Stimulated activated CD8-positive, alpha-beta memory T cell treated with anti-CD3 and anti-CD28 coated beads, Interleukin-15, amount 100 ng/mL, for 1 hour (primary cell): ENCODE measurements at regions not wholly inside any gene's neighbourhood (a gene's known extent, or its start where the extent isn't known, plus 50 kb on each side); places are given as distances from the start of the nearest gene placed in this dataset.
"Not testable (repeated sequence)": the region's sequence is repeated elsewhere in the genome, so short reads cannot be mapped to it uniquely, and the experiment has no call there.

ENCODE experiments used
- DNase-seq: peaks from one replicate; pipeline ENCODE4 v3.0.0-alpha.2; 2020; ENCODE audit warnings: low read depth

DNA sequence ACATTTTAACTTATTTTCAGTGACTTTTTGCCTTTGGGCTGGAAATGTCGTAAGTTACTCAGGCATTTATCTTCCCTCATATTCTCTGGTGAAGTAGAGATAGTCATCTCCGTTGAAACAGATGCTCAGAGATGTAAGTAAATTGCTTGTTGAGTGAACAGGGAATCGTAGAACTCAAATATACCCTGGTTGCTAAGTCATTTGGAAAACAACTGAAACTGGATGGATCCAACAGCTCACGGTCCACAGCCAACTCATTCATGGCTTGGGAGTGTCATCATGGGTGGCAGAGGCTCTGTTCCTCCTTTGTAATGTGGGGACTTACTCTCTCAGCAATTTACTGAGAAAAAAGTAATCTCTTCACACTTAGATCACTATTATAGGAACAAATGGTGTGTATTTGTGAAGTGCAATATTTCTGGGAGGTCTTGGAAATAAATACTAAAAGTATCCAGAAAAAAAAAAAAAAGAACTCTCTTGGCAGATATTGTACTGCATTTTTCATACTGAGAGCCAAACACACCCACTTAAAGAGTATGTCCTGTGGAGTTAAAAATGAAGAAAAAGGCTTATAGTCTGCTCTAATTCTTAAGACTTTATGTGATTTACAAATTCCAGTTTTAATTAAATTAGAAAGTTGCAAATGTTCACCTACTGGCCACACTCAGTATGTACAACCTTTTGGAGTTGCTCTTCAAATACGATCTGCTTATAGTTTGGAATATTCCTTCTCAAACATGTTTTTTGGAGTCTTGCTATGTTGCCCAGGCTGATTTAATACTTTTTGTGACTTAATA is 107.4 kb downstream of the LEPR start:
- no peak for DNase-seq

DNA sequence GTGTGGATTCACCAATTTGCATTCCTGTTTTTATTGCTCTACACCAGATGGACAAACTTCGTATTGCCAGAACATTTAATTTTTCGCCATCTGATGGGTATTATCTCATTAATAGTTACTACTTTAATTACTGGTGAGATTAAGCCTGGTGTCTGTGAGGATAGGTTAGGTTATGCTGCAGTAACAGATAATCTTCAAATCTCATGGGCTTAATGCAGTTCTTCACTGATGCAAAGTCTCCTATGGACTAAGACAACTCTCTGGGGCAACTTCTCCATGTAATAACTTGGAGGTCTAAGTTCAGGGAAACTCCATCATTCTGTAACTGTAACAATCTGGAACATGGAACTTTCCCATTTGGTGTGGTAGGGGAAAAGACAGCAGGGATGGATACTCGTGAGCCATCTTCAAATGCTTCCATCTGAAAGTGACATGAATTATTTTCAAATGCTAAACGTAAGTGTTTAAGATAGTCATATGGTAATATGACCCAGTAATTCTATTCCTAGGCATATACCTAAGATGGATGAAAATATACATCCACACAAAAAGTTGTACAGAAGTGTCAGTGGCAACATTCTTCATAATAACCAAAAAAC is 111.6 kb downstream of the LEPR start:
- no peak for DNase-seq

DNA sequence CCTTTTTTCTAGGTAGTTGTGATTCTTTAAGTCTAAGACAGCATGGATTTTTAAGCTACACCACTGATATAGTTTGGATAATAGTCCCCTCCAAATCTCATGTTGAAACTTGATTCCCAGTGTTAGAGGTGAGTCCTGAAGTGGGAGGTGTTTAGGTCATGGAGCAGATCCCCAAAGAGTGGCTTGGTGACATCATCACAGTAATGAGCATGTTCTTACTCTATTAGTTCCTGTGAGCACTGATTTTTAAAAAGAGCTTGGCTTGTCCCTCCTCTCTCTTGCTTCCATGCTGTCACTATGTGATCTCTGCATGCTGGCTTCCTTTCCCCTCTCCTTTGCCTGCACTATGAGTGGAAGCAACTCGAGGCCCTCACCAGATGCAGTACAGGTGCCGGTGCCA is 115.5 kb downstream of the LEPR start:
- no peak for DNase-seq

DNA sequence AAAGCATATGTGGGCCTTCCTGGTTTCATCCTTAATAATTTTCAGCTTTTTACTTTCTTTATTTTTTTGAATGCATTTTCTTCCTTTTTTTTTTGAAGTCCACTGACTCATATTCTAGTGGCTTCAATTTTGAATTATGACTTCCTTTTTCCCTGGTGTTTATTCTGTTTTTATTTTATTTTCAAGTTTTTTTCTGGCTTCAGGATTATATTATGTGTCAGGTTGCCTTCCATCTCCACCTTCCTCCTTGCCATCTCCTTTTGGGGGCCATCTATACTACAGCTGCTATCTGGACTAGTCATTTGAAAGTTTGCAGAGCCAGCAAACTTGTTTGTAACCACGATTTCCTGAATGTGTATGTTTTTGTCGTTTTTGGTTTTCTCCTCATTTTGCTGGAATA is 117.6 kb downstream of the LEPR start:
- no peak for DNase-seq

DNA sequence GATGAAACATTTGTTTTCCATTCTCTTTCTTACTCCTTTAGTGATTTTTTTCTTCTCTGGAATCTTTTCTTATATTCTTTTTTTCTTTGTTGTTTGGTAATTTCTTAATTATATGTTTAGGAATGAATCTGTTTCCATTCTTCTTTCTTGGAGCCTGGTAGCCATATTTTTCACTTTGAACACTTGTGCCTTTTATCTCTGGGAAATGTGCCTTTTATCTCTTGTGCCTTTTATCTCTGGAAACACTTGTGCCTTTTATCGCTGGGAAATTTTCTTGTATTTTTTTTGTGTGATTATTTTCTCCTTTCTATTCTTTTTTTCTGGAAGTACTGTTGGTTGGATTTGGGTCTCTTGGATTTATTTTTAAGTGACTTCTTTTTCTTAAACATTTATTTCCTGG is 118.2 kb downstream of the LEPR start:
- DNase-seq = no peak

DNA sequence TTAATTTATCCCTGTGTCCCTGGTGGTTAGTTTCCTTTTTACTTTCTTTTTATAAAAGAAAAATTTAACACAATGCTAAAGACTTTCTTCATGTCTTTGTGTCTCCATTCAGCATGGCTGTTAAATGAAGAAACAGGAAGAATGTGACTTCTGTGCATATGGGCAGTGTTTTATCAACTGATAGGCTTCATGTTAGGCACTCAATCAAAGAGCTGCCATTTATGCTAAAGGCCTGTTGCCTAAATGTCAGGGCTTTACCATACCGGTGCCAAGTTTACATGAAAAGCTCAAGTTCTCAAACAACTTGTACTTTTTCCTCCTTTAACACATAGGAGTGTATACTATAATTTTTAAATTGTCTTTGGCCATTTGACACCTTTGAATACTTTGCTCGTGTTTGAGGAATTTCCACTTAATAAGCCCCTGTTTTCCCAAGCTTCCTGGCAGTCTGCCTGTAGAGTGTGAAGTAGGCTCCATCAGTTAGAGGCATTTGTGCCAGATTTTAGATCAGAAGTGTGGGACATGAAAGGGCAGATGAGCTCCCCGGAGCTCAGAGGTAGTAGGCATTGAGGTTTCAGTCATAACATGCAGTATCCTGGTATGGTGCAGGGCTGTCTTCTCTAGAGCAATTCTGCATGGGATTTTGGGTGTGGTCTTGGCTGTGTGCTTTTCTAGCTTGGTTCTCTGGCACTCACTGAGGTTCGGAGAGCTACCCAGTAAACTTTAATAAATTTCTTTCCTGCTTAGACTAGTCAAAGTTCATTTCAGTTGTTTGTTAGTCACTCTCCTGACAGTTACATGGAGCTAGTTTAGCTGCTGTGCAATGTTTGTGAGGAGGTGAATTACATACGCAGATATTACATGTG is 119.0 kb downstream of the LEPR start:
- DNase-seq = no peak

DNA sequence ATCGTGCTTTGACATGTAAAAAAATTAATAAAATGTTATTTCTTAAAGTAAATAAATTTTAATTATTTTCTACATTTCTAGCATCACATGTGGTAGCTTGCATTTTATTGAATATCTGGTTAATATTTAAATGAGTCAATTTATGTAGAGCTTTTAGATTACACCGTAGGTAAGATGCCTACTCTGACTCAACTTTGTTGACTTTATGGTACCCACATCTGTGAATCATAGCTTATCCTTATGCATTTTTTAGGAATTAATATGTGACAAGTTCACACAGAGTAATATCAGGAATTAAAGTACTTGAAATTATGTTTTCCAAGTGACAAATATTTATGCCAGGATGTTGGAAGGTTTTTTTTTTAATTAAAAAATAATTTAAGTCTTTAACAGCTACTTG is 120.7 kb downstream of the LEPR start:
- no peak for DNase-seq

DNA sequence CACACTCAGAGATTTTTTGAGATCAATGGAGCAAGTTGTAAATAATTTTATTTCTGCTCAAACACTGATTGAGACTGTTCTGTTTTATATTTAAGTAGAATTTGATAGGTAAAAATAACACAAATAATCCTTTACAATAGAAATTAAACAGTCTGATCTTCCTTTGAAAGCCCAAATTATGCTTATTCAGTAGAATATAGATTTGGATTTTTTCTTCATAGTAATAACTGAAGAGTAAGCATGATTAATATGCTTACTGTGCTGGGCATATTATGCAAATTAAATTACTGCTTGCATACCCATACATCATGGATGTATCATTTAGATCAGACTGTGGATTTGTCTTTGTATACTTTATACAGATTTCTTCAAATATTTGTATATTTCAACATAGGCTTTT is 121.4 kb downstream of the LEPR start:
- DNase-seq = no peak

DNA sequence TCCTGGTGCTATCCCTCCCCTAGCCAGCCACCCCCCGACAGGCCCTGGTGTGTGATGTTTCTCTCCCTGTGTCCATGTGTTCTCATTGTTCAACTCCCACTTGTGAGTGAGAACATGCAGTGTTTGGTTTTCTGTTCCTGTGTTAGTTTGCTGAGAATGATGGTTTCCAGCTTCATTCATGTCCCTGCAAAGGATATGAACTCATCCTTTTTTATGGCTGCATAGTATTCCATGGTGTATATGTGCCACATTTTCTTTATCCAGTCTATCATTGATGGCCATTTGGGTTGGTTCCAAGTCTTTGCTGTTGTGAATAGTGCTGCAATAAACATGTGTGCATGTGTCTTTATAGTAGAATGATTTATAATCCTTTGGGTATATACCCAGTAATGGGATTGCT is 122.1 kb downstream of the LEPR start:
- DNase-seq = not testable (repeated sequence)

DNA sequence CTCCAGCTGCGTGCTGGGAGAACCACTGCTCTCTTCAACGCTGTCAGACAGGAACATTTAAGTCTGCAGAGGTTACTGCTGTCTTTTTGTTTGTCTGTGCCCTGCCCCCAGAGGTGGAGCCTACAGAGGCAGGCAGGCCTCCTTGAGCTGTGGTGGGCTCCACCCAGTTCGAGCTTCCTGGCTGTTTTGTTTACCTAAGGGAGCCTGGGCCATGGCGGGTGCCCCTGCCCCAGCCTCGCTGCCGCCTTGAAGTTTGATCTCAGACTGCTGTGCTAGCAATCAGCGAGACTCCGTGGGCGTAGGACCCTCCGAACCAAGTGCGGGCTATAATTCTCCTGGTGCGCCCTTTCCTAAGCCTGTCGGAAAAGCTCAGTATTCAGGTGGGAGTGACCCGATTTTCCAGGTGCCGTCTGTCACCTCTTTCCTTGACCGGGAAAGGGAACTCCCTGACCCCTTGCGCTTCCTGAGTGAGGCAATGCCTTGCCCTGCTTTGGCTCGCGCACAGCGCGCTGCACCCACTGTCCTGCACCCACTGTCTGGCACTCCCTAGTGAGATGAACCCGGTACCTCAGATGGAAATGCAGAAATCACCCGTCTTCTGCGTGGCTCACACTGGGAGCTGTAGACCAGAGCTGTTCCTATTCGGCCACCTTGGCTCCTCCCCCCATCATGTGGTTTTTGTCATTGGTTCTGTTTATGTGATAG is 130.0 kb downstream of the LEPR start:
- not testable (repeated sequence) for DNase-seq

DNA sequence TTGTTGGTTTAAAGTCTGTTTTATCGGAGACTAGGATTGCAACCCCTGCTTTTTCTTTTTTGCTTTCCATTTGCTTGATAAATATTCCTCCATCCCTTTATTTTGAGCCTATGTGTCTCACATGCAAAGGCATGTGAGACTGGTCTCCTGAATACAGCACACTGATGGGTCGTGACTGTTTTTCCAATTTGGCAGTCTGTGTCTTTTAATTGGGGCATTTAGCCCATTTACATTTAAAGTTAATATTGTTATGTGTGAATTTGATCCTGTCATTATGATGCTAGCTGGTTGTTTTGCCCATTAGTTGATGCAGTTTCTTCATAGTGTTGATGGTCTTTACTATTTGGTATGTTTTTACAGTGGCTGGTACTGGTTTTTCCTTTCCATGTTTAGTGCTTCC is 132.0 kb downstream of the LEPR start:
- not testable (repeated sequence) for DNase-seq

DNA sequence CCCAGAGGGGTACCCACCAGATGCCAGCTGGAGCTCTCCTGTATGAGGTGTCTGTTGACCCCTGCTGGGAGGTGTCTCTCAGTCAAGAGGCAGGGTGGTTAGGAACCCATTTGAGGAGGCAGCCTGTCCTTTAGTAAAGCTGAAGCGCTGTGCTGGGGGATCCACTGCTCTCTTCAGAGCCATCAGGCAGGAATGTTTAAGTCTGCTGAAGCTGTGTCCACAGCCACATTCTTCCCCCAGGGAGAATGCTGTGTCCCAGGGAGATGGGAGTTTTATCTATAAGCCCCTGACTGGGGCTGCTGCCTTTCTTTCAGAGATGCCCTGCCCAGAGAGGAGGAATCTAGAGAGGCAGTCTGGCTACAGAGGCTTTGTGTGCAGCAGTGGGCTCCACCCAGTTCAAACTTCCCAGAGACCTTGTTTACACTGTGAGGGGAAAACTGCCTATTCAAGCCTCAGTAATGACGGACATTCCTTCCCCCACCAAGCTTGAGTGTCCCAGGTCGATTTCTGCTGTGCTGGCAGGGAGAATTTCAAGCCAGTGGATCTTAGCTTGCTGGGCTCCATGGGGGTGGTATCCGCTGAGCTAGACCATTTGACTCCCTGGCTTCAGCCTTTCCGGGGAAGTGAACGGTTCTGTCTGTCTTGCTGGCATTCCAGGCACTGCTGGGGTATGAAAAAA is 133.8 kb downstream of the LEPR start:
- DNase-seq = not testable (repeated sequence)

DNA sequence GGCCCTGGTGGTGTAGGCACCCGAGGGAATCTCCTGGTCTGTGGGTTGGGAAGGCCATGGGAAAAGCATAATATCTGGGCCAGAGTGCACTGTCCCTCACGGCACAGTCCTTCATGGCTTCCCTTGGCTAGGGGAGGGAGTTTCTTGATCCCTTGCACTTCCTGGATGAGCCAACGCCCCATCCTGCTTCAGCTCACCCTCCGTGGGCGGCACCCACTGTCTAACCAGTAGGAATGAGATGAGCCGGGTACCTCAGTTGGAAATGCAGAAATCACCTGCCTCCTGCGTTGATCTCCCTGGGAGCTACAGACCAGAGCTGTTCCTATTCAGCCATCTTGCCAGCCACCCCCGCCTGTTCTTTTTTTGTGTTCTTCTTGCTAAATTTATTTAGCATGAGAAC is 134.4 kb downstream of the LEPR start:
- no peak for DNase-seq

DNA sequence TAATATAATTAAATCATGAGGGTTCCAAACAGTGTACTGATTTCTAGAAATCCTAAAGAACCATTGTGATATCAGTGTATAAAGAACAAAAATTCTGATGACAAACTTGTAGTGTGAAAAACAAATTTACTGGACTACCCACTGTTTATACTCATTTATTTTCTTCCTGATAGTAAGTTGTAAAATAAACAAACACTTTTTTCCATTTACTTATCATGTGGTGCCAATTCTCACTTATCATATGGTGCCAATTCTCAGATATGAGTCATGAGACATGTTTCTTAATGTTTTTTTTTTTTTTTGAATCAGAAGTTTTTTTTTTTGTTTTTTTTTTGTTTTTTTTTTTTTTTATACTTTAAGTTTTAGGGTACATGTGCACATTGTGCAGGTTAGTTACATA is 137.7 kb downstream of the LEPR start:
- no peak for DNase-seq

DNA sequence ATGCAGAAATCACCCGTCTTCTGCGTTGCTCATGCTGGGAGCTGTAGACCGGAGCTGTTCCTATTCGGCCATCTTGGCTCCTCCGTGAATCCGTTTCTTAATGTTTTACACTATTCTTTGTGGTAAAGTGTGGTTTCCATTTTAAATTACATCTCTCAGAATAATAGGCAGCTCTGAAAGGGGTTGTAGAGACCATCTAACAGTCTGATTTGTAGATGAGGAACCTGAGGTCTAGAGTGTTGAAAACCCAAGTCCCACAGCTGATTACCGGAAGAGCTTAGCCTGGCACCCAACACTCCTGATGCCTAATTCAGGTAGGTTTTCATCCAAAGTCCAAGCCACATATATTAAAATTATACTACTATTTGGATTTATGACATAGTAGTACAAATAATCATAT is 144.0 kb downstream of the LEPR start:
- DNase-seq = no peak

DNA sequence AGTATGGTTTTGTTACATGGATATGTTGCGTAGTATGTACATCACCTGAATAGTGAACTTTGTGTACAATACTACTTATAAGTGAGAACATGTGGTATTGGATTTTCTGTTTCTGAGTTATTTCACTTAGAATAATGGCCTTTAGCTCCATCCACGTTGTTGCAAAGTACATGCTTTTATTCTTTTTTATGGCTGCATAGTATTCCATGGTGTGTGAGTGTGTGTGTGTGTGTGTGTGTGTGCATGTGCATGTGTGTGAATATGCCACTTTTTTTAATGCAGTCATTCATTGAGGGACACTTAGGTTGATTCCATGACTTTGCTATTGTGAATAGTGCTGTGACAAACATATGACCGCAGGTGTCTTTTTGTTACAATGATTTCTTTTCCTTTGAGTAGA is 147.8 kb downstream of the LEPR start:
- no peak for DNase-seq

DNA sequence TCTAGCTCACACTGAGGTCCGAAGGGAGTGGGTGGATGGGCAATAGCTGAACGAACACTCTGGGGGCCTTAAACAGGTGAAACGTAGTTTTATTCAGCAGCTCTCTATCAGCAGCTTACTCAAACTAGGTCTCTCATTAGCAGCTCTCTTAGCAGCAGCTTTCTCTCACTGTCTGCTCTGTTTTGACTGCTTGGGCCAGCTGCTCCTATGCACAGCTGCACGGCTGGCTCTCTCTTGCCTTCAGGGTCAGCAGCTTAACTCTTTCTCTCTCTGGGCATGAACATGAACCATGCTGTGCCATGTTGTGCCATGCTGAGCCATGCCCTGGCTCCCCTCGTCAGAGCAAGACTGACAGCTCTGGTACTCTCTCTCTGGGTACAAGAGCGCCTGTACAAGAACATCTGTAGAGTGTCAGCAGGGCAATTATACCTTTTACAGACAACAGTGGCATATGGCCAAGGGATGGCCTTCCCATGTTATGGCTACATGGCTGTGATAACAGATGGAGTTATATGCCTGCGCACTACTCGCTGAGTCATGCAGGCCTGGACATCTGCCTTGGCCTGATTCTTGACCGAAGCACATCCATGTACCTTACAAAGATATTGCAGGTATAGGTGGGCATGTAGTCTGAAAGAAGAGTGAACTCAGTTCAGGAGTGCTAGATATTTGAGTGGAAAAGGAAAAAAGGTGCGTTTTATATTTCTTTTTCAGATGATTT is 152.4 kb downstream of the LEPR start:
- no peak for DNase-seq

DNA sequence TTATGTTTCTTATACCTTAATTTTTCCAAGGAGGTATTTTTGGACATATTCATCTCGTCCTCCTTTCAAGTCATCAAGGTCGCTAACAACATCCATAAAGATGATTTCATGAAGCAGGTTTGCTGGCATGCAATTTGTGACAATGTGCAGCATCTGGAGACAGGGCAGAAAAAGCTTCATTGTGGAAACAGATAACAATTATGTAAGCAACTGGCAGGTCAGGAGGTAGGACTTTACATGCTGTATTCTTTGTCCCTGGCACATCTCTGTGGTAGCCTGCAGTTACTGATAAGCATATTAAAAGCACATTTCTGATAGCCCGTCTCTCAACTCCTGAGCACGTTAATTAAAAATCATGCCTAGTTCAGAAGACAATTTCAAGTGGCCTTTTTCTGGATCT is 156.8 kb downstream of the LEPR start:
- no peak for DNase-seq

DNA sequence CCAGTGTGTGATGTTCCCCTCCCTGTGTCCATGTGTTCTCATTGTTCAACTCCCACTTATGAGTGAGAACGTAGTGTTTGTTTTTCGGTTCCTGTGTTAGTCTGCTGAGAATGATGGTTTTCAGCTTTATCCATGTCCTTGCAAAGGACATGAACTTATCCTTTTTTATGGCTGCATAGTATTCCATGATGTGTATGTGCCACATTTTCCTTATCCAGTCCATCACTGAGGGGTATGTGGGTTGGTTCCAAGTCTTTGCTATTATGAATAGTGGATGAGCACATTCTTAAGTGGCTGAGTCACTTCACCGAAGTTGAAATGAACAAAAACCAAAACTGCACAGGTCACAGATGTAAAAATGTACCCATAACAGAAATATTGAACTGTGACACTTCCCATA is 157.5 kb downstream of the LEPR start:
- not testable (repeated sequence) for DNase-seq

DNA sequence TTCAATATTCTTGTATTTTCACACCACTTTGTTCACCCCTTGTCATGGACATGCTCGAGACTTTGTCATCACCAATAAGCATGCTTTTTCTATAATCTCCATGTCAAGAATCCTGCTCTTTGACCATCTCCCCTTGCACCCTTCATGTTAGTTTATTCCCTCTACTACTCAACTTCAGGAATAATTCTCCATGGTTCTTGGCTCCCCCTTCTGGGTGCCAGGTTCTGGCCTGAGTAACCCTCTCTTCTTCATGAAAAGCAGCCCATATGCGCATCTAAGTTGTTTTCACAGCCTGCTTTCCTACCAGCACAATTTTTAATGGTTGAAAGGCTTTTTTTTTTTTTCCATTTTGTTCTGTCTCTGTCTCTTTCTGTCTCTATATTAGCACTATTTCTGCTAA is 160.7 kb downstream of the LEPR start:
- DNase-seq = no peak

DNA sequence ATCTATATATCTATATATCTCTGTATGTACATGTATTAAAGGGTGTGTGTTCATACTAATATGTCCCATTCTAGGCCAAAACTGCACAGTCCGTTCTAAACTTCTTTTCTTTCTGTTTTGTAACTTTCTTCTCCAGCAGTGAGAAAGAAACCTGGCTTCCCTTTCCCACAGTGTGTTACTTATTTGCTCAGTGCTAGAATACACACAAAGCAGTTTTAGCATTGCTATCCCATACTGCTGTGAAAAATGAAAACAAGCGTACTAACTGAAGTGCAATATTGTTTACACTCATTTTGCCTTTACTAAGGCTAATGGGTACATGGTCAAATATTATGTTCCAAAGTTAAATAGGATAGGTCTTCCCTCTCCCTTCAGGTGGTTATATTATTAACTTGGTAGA is 163.9 kb downstream of the LEPR start:
- DNase-seq = no peak
